ENCODE measurements at regions not wholly inside any gene's neighbourhood (a gene's known extent, or its start where the extent isn't known, plus 50 kb on each side); places are given as distances from the start of the nearest gene placed in this dataset.

DNA sequence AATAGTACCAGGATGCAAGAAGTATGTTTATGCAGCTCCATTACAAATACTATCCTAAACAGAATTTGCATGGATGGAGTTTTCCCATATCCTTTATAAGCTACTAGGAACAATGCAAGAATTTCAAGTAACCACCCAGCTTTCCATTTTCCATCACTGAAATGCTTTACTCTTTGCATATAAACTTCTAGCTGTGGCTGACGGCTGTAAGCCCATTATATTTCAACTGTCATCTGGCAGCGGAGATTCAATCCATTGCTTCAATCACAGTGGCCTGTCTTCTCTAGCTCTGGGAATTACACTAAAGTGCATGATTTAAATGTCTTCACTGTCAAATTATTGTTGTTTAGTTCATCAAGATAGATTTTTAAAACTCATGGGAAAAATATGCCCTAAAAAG is 64.2 kb upstream of the PAM start:
- DNase-seq (ENCODE audit: low spot score), result no peak

GRCh38 chr5:102691434-102691833 is 63.7 kb upstream of the PAM start:
- TF ChIP-seq CTCF (IDR thresholded peaks at IDR 0.05; ENCODE audit: borderline replicate concordance, control extremely low read depth, extremely low read depth, insufficient read depth, missing control alignments), result no peak
- in situ Hi-C loops (cut with MboI; ENCODE audit: low sequenced_read_pairs, unreplicated experiment), result no loop called here
- DNase-seq (ENCODE audit: low spot score), result no peak

More for the DNA sequence above, 64.2 kb upstream of the PAM start:
- in situ Hi-C loops (cut with MboI; ENCODE audit: low sequenced_read_pairs, unreplicated experiment), result no loop called here
- no peak for TF ChIP-seq CTCF (IDR thresholded peaks at IDR 0.05; ENCODE audit: borderline replicate concordance, control extremely low read depth, extremely low read depth, insufficient read depth, missing control alignments)

DNA sequence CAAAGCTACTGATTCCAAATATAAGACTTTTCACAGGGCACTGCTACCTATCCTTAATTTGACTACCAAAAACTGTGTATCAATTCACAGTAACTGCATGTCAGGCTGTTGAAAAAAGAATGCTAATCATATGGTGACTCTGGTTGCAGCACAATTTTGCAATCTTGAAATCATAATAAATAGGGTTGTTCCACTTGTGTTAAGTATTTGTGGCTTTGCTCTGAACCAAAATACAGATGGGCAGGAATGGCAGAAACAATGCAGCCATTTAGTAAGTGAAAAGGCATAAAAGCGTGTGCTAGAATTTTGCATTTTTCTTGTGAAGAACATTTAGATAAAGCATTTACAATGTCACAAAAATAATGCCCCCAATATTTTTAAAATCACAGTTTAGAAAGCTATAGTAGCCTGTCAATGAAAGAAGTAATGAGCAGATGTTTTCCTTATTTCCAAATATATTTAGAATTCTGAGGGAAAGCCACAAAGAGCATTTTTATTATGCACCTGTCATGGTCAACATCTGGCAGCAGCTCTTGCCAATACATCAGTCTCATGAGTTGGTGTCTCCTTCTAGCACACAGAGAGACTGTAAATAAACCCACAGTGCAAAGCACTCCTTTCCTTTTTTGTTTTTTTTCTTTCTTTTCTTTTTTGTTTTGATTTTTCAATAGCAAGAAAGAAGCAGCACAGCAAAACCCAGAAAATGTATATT is 54.8 kb upstream of the PAM start:
- DNase-seq (ENCODE audit: low spot score), result no peak
- no peak for TF ChIP-seq CTCF (IDR thresholded peaks at IDR 0.05; ENCODE audit: borderline replicate concordance, control extremely low read depth, extremely low read depth, insufficient read depth, missing control alignments)
- in situ Hi-C loops (cut with MboI; ENCODE audit: low sequenced_read_pairs, unreplicated experiment), result no loop called here

DNA sequence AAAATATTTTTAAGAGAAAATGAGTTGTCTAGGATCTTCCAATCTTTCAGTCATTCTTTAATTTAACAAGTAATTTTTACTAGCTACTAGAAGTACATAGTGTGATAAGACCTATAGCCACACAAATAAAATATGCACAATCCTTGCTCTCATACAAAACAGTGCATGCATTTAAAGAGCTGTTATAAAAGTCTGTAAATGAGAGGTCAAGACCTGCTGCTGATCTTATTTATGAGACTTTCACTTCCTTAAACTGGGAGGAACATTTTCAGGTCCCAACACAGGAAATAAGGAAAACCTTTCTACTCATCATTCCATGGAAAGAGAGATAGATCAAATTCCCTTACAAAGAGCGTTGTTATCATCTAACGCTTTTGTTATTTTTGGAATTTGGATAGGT is 54.2 kb upstream of the PAM start:
- DNase-seq (ENCODE audit: low spot score), result no peak
- TF ChIP-seq CTCF (IDR thresholded peaks at IDR 0.05; ENCODE audit: borderline replicate concordance, control extremely low read depth, extremely low read depth, insufficient read depth, missing control alignments), result no peak
- in situ Hi-C loops (cut with MboI; ENCODE audit: low sequenced_read_pairs, unreplicated experiment), result no loop called here

DNA sequence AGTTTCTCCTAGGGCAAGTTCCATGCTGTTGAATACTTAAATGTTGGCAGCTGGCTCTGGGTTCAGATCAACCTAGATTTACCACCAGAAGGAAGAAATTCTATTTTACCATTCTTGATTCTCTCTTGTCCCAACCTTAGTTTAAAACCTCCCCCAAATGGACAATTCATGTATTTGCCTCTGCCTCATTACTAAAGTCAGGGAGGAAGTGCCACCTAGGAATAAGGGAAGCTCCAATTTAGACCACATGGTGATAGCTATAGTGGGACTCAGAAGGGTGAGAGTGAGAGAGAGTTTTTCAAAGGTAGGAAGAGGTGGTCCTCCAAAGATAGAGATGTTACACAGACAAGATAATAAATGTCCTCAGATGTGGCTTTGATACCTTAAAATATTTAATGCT is 53.4 kb upstream of the PAM start:
- TF ChIP-seq CTCF (IDR thresholded peaks at IDR 0.05; ENCODE audit: borderline replicate concordance, control extremely low read depth, extremely low read depth, insufficient read depth, missing control alignments), result no peak
- in situ Hi-C loops (cut with MboI; ENCODE audit: low sequenced_read_pairs, unreplicated experiment), result no loop called here
- DNase-seq (ENCODE audit: low spot score), result no peak
